Omental fat pad (tissue), 3 donors: ENCODE measurements at regions not wholly inside any gene's neighbourhood (a gene's known extent, or its start where the extent isn't known, plus 50 kb on each side); places are given as distances from the start of the nearest gene placed in this dataset.

ENCODE experiments used
- ATAC-seq: fragments of 150-250 bp; one replicate; pipeline ENCODE4 v1.9.1; 2016; ENCODE audit warnings: mild to moderate bottlenecking, moderate library complexity; ENCODE audit not compliant: low FRiP score
- DNase-seq: peaks from one replicate; pipeline ENCODE4 v3.0.0-alpha.2; 2019; ENCODE audit warnings: low spot score
- TF ChIP-seq, protein P1 (sequence below), 3 donors: fragments of 450-650 bp; IDR thresholded peaks; one replicate each; pipeline ENCODE4 v1.5.1; 2016 to 2017; ENCODE audit warnings: antibody characterized with exemption in 3 of 3, mild to moderate bottlenecking in 3 of 3, moderate library complexity in 2 of 3

DNA sequence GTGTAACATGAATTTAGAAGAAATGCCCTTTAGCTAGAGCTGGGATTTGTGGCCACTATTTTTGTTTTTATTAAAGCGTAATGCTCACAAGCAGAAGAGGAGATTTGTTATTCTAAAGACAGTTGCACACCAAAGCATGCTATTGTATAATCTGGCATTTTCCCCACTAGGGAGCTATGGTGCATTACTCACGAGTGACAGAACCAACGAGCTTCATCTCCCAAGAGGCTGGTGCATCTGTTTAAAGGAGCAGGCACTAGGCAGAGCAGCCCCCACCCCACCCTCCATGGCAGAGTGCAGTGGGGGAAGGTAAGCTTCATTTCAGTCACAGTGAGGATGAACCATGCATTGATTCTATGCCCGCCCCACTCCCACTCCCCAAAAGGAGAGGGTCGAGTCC lies 287.3 kb upstream of the TSHZ2 start:
- TF ChIP-seq, protein P1, sequence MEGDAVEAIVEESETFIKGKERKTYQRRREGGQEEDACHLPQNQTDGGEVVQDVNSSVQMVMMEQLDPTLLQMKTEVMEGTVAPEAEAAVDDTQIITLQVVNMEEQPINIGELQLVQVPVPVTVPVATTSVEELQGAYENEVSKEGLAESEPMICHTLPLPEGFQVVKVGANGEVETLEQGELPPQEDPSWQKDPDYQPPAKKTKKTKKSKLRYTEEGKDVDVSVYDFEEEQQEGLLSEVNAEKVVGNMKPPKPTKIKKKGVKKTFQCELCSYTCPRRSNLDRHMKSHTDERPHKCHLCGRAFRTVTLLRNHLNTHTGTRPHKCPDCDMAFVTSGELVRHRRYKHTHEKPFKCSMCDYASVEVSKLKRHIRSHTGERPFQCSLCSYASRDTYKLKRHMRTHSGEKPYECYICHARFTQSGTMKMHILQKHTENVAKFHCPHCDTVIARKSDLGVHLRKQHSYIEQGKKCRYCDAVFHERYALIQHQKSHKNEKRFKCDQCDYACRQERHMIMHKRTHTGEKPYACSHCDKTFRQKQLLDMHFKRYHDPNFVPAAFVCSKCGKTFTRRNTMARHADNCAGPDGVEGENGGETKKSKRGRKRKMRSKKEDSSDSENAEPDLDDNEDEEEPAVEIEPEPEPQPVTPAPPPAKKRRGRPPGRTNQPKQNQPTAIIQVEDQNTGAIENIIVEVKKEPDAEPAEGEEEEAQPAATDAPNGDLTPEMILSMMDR (IDR thresholded peaks at IDR 0.05), result no peak
- no peak for ATAC-seq

DNA sequence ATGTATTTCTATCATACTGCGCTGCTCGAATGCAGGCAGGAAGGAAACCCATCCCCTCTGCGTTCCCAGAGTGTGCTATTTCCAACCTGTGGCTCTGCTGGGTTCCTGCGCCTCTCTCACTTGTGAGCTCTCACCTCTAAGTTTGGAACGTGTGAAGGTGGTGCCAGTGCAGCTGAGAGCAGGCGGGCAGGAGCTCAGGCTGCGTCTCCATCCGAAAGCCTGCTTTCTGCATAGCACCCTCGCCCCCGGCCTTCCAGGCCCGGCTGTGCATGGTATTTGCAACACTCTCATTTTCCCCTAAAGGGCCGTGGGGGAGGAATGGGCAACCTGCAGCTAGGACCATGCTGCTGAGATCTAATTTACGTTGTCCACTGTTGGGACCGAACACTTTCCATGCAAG lies 288.0 kb upstream of the TSHZ2 start:
- no peak for DNase-seq
- TF ChIP-seq, protein P1 (IDR thresholded peaks at IDR 0.05), result no peak
- no peak for ATAC-seq

More for the DNA sequence above, 287.3 kb upstream of the TSHZ2 start:
- no peak for DNase-seq

DNA sequence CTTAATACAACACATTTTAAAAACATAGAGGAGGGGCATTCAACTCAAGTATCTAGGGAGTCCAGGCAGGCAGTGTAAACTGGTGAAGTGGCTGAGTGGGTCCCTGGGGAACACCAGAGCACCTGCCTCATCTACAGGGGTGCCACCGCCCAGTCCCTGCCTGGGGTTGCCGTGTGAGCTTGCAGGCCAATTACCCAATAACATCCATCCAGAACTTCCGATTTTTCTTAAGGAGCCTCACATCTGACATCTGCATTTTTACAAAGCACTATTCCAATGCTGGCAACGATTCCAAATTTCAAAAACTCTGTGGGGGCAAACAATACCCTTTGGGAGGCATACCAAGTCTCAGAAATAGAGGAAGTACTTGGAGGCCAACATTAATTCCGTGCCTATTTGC lies 288.4 kb upstream of the TSHZ2 start:
- TF ChIP-seq, protein P1 (IDR thresholded peaks at IDR 0.05), result no peak
- ATAC-seq (no peak), DNase-seq (no peak)

DNA sequence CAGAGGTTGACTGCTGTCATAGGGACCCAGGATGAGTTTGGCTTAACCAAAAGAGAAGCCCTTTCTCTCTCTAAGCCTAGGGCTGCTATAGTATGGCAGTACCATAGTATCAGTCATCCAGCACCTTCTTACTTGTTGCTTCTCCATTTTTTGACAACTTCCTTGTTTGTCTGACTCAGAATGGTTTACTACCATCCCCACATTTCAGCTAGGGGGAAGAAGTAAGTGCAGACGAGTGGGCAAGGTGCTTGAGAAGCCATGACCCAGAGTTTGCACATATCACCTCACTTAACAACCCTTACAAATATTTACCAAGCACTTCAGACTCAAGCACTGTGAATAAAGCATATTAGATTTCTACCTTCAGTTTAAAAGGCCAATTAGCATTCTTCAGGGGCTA lies 289.9 kb upstream of the TSHZ2 start:
- TF ChIP-seq, protein P1 (IDR thresholded peaks at IDR 0.05), result no peak
- DNase-seq (no peak), ATAC-seq (no peak)

DNA sequence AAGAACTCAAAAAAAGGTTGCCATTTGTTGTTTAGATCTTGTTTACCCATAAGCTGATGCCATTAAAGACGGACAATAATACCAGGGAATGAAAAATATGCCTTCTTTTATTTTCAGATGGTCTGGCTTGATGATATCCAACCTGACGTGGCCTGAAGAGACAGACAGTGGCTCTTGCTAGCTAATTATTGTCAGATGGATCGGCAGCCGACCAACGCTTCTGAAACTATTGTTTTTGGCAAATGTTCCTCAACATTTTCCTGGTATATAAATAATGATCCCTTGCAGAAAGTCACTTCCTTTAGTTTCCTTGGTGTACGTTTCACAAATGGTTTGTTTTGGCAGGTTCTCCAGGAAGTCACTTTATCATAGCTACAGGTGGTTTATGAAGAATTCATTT lies 290.9 kb upstream of the TSHZ2 start:
- TF ChIP-seq, protein P1 (IDR thresholded peaks at IDR 0.05), result no peak
- ATAC-seq, result no peak

DNA sequence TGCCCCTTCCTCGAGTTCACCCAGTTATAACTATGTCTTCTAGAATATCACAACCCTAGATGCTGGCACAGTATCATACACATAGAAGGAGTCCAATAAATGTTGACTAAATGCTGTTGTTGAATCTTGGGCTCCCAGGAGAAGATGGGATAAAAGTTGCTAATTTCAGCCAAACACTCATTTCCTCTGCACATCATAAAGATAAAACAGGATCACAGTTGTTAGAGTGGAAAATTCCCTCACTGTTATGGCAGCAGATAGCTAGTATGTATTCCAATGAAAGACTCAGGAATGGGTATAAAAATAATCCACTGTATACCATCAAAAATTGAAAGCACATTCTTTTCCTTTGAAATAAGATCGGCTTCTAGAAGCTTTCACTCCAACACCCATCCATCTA lies 294.9 kb upstream of the TSHZ2 start:
- TF ChIP-seq, protein P1 (IDR thresholded peaks at IDR 0.05), result no peak
- no peak for DNase-seq
- no peak for ATAC-seq

More for the DNA sequence above, 290.9 kb upstream of the TSHZ2 start:
- no peak for DNase-seq

DNA sequence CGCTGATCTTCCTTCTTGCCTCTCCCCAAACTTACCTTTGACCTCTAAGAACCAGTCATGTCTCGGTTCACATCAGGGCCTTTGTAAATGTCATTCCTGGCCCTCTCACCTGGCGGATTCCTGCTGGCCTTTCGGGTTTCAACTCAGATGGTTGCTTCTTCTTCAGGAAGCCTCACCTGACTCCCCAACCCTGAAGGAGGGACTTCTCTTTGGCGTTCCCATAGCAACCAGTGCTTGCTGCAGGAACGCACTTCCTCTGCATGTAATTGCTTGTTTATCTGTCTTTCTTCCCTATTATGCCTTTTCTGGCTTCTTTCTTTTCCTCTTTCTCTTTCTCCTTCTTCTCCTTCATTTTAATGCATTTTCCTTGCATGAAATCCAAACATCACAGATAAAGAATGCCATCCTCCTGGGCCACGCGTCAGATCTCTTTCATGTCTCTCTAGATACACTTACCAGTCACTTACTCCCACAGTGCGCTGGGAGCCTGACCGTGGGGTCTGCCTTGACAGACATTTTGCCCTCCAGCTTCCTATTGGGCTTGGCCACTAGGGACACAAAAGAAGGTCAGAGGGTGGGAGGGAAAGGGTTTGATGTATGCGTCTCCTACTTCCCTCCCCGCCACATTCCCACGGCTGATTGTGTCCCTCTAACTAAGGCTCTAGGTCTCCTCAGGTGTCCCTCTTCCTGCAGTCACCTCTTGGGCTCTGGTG lies 295.7 kb upstream of the TSHZ2 start:
- TF ChIP-seq, protein P1 (IDR thresholded peaks at IDR 0.05), result no peak
- ATAC-seq (no peak), DNase-seq (no peak)
